Transverse colon (tissue), 4 donors: ENCODE measurements at regions not wholly inside any gene's neighbourhood (a gene's known extent, or its start where the extent isn't known, plus 50 kb on each side); places are given as distances from the start of the nearest gene placed in this dataset.

Source experiments
- CTCF ChIP-seq, 5 experiments: fragments of 200-600 bp in 3 of 5; fragments of 450-650 bp in 2 of 5; sonication (generic) in 3 of 5; IDR thresholded peaks; 1 replicate in 2 of 5; 2 replicates in 3 of 5; pipeline ENCODE4 v1.5.1; 2016 to 2017; ENCODE audit warnings: antibody characterized with exemption in 5 of 5, inconsistent platforms in 3 of 5, mild to moderate bottlenecking in 2 of 5, moderate library complexity in 1 of 5
- POLR2A ChIP-seq: fragments of 450-650 bp; IDR thresholded peaks from one replicate; pipeline ENCODE4 v1.6.1; 2016; ENCODE audit warnings: antibody characterized with exemption, mild to moderate bottlenecking, moderate library complexity
- POLR2AphosphoS5 ChIP-seq, 3 donors: sonication (generic); formaldehyde crosslinking; IDR thresholded peaks; one replicate each; pipeline ENCODE4 v1.6.1; 2016; ENCODE audit warnings: antibody characterized with exemption in 3 of 3

DNA sequence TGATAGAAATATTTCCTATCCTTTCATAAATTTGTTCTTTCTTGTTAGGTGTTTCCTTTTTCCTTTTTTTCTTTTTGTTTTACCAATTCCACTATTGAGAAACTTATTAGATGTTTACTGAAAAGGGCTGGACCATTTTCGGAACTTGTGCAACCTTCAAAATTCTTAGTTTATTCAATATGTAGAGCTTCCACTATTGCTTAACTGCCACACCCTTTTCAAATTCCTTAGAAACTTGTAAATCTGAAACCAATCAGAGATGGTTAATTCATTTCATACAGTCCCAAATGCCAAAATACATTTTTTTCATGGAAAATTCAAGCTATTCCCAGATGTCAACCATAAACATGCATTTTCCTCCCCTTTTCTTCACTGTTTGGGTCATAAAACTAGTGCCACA is 66.1 kb upstream of the SLC39A8 start:
- TF ChIP-seq CTCF (IDR thresholded peaks at IDR 0.05), result no peak
- TF ChIP-seq POLR2A, result no peak
- no peak for TF ChIP-seq POLR2AphosphoS5 (IDR thresholded peaks at IDR 0.05)
